GM18870 (cell line): ENCODE measurements at regions not wholly inside any gene's neighbourhood (a gene's known extent, or its start where the extent isn't known, plus 50 kb on each side); places are given as distances from the start of the nearest gene placed in this dataset.

Experiments used
- ATAC-seq: cut with Tn5 transposase; IDR thresholded peaks from one replicate; pipeline ENCODE4 v1.9.1; 2021; ENCODE audit warnings: moderate library complexity; ENCODE audit not compliant: unreplicated experiment

- ATAC-seq = no peak
Observed at GRCh38 chr9:22392523-22392922, 54.1 kb upstream of the DMRTA1 start.

GRCh38 chr9:22395687-22396141 is 50.9 kb upstream of the DMRTA1 start:
- ATAC-seq = no peak
